Ovary (tissue), 3 donors: ENCODE measurements at regions not wholly inside any gene's neighbourhood (a gene's known extent, or its start where the extent isn't known, plus 50 kb on each side); places are given as distances from the start of the nearest gene placed in this dataset.

Experiments used
- EP300 ChIP-seq: sonication (generic); formaldehyde crosslinking; IDR thresholded peaks from one replicate; pipeline ENCODE4 v1.6.1; 2017; ENCODE audit warnings: antibody characterized with exemption
- TF ChIP-seq, protein P1 (sequence below), 3 donors: fragments of 450-650 bp in 2 of 3; fragments of 200-600 bp in 1 of 3; IDR thresholded peaks; one replicate each; pipeline versions ENCODE4 v1.5.1 to v1.8.0; 2016 to 2022; ENCODE audit warnings: antibody characterized with exemption in 3 of 3, mild to moderate bottlenecking in 1 of 3
- donor health status: DM: no; HTN: no; CAD: no.

DNA sequence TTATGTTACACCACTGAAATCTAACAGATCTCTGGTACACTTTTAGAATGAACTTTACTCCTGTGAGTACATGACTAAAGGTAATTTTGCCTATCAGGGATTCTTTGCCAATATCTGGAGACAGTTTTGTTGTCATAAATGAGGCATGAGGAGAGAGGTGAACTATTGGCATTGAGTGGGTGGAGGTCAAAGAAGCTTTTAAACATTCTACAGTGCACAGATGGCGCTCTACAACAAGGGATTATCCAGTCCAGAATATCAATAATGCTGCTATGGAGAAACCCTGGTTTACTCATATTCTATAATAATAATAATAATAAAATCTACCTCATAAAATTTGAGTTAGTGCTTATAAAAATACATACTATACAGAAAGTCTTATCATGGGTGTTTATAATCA is 702.3 kb downstream of the SI start:
- TF ChIP-seq, protein P1, sequence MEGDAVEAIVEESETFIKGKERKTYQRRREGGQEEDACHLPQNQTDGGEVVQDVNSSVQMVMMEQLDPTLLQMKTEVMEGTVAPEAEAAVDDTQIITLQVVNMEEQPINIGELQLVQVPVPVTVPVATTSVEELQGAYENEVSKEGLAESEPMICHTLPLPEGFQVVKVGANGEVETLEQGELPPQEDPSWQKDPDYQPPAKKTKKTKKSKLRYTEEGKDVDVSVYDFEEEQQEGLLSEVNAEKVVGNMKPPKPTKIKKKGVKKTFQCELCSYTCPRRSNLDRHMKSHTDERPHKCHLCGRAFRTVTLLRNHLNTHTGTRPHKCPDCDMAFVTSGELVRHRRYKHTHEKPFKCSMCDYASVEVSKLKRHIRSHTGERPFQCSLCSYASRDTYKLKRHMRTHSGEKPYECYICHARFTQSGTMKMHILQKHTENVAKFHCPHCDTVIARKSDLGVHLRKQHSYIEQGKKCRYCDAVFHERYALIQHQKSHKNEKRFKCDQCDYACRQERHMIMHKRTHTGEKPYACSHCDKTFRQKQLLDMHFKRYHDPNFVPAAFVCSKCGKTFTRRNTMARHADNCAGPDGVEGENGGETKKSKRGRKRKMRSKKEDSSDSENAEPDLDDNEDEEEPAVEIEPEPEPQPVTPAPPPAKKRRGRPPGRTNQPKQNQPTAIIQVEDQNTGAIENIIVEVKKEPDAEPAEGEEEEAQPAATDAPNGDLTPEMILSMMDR (IDR thresholded peaks at IDR 0.05), result no peak
- TF ChIP-seq EP300, result no peak
